ENCODE measurements at regions not wholly inside any gene's neighbourhood (a gene's known extent, or its start where the extent isn't known, plus 50 kb on each side); places are given as distances from the start of the nearest gene placed in this dataset.

DNA sequence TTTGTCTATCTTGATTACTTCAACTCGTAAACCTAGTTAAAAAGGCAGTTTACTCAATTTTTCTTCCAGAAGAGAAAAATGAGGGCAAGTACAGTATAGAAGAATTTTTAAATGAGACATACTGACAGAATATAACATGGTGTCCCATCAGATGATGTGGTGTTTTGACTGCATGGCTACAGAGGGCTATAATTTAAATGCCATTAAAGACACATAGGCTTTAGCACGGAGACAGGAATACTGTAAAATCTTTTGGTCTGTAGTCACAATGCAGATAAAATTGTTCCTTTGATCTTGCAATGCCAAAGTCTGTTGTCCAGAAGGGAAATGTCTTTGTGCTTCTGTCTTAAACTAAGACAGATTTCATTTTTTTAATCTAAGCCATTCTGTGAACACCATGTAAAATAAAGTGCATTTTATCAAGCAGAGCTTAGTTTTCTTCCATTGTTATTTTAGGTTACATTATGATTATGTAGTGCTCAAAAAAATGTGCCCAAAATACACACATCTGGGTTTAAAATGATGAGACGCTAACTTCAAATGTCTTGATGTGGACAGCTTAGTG is 249.6 kb downstream of the PTPRC start:
- DNase-seq (ENCODE audit: low spot score in 2 of 2), result no peak
- Mint-ChIP-seq H3K27ac (no peak overlapping the region), H3K9me3 (no peaks in the 10 kb centered on the region), H3K36me3 (no peaks in the 10 kb centered on the region)
- ATAC-seq, result no peak

DNA sequence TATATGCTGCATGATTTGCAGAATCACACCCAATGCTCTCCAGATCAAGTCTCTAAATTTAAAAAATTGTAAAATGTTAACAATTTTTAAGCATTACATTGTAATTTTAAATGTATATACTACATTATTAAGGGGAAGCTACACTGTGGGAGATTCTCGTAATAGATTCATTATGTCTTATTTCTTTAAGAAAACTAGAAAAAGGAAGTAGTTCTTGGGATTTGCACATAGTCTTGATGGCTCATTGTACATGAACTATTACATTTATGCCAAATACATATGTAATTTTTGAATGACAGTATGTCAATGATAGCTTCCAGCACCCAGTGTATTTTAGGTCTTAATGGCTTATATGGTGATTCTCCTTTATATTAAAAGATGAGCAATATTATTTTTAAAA is 250.3 kb downstream of the PTPRC start:
- Mint-ChIP-seq H3K9me3 (no peaks in the 10 kb centered on the region), H3K27ac (no peak overlapping the region), H3K36me3 (peaks cover 0 to 4% of the 10 kb centered on the region in 2 donors)
- no peak for DNase-seq (ENCODE audit: low spot score in 2 of 2)
- no peak for ATAC-seq

DNA sequence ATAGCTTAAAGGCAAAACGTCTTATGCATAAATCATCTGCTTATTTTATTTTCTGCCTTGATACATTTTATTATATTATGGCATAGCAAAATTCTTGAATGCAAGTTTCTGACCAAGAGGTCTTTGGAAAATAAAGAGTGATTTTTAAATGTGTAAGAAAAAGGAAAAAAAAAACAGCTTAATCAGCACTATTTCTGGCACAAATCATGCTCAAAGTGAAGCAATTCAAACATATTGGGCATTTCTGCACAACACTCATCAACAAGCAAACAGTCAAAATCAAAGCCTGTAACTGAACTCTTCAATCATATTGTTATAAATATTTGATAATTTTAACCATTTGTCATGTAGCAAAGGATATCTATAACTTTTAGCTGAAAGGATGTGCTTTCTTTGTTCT is 250.9 kb downstream of the PTPRC start:
- ATAC-seq, result no peak
- H3K36me3 Mint-ChIP-seq, result peaks cover 0 to 5% of the 10 kb centered on the region in 2 donors
- no peaks in the 10 kb centered on the region for H3K9me3 Mint-ChIP-seq

DNA sequence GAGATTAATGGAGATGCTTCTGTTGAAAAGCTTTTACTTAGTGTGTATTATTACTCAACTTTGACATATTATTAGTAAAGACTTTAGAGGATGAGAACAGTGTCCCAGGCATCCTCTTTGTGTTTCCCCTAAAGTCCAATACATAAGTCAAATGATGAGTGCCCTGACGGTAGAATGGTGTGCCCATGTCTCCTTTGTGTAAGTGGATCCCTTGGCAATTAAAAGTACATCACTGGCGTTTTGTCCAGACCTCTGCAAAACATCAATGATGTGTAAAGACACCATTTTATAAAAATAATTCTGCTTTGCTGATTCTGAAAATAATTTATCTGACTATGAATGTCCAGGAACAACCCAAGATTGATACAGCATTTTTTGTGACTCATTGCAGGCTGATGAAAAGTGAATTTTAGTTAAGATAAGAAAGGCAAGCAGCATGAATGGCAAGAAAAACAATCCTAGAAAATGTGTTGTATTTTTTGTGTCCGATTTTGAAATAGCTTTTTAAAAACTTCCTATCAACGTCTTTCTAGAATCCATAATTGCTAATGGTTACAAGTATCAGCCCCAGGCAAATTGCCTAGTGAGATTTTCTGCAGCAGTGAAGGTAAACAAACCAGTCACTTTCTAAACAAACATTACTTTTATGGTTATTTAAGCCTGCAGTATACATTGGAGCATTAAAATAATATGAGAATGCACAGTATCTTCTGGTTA is 251.5 kb downstream of the PTPRC start:
- no peak overlapping the region for H3K27ac Mint-ChIP-seq
- ATAC-seq, result no peak
- DNase-seq (ENCODE audit: low spot score in 2 of 2), result no peak
- H3K36me3 Mint-ChIP-seq, result peaks cover 0 to 5% of the 10 kb centered on the region in 2 donors
- no peaks in the 10 kb centered on the region for H3K9me3 Mint-ChIP-seq

More for the DNA sequence above, 250.9 kb downstream of the PTPRC start:
- no peak for DNase-seq (ENCODE audit: low spot score in 2 of 2)
- no peak overlapping the region for H3K27ac Mint-ChIP-seq

DNA sequence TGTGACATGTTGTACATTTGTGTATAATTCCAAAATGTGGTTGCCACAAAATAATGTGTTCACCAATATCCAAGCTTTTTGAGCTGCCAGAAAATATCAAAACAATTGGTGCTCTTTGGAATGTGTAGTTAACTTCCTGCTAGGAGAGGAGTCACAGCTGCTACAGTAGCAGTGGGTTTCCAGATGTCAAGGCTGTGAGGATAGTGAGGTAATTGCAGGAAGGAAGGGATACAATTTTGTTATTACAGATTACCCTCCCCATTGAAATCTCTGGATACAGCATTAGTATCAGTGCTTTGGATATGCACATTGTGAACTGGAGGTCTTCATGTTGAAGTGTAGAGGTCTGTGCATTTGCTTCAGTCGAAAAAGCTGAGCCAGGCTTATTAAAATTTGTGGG is 253.2 kb downstream of the PTPRC start:
- Mint-ChIP-seq H3K36me3 (peaks cover 0 to 12% of the 10 kb centered on the region in 2 donors), H3K27ac (no peak overlapping the region), H3K9me3 (no peaks in the 10 kb centered on the region)
- DNase-seq (ENCODE audit: low spot score in 2 of 2) (no peak), ATAC-seq (no peak)

DNA sequence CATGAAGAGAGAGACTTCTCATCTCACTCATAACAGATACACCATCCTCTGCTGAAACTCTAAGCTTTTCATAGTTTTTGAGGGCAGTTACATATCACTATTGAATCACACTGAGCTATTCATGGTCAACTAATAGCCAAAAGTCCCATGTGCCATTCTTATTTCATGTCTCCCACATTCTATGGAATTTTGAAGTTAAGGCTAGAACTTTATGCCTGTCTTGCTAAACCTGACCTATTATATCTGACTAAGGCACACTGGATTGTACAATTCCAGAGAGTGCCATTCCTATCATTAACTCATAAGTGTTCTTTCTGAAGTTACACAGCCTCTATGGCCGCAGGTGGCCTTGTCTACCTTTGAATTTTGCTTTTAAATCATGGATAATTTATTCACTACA is 254.3 kb downstream of the PTPRC start:
- Mint-ChIP-seq H3K36me3 (peaks cover 0 to 18% of the 10 kb centered on the region in 2 donors), H3K27ac (no peak overlapping the region), H3K9me3 (no peaks in the 10 kb centered on the region)
- ATAC-seq (no peak), DNase-seq (ENCODE audit: low spot score in 2 of 2) (no peak)

DNA sequence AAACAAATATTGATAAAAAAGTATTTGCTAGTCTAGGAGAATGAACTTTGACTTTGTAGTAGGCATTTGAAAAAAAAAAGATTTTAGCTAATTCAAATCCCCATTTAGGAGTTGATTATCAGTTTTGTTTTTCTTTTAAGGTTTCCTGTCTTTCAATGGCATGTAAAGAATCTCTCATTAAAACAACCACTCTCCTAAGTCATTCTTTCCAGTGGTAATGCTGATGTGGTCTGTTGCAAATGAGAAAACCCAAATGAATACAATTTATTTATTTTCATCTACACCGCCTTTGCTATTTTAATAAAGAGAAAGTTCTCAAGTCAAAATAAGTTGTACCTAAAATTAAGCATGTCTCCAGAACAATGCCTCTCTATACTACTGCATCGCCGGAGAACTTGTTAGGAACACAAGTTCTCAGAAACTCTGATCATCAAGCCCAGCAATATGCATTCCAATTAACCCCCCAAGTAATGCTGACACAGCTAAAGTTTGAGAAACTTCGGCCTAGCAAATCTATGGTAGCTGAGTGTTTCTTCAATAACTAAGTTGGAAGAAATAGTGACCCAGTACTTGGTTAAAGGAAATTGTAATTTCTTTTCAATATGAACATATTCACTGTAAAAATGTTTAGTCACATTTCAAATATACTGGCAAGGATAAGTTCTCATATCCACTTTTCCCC is 255.1 kb downstream of the PTPRC start:
- Mint-ChIP-seq H3K9me3 (no peaks in the 10 kb centered on the region), H3K27ac (no peak overlapping the region), H3K36me3 (peaks cover under 1 to 19% of the 10 kb centered on the region in 2 donors)
- DNase-seq (ENCODE audit: low spot score in 2 of 2) (no peak), ATAC-seq (no peak)

DNA sequence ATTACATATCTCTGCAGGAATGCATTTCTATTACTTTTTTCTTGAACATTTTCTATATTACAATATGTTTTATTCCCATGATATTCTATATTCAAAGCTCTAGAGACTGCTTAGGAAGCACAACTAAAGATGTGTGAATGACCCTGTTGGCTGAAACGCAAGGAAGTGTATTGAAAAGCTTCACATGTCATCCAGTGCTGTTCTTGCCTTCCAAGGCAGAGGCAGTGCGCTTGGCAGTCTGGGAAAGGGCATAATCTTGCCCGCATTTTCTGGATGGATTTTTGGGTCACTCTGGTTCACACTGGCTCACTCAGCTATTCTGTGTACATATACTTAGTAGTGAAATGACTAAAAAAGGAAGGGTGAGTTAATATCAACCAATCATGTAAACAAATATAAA is 262.4 kb downstream of the PTPRC start:
- H3K27ac Mint-ChIP-seq, result no peak overlapping the region
- no peaks in the 10 kb centered on the region for H3K9me3 Mint-ChIP-seq
- DNase-seq (ENCODE audit: low spot score in 2 of 2) (no peak), ATAC-seq (no peak)
- H3K36me3 Mint-ChIP-seq, result peaks cover 14 to 25% of the 10 kb centered on the region in 2 donors

DNA sequence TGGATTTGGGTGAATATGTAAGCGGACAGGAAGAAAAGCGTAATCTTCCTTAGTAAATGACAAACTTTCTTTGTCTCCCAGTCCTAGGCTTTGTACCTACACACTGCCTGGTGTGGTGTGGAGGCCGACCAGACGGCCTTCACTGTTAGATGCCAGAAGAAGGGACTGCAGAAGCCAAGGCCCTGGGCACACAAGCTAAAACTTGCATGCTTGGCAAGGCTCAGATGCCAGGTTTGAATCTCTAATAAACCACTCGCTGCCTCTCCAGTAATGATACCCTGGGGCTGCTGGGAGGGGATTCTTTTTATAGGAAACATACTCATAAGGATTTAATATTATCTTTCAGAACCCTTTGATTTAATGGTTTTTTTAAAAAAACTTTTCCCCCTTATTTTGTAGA is 263.8 kb downstream of the PTPRC start:
- Mint-ChIP-seq H3K36me3 (peaks cover 14 to 20% of the 10 kb centered on the region in 2 donors), H3K27ac (no peak overlapping the region), H3K9me3 (no peaks in the 10 kb centered on the region)
- no peak for DNase-seq (ENCODE audit: low spot score in 2 of 2)
- no peak for ATAC-seq

DNA sequence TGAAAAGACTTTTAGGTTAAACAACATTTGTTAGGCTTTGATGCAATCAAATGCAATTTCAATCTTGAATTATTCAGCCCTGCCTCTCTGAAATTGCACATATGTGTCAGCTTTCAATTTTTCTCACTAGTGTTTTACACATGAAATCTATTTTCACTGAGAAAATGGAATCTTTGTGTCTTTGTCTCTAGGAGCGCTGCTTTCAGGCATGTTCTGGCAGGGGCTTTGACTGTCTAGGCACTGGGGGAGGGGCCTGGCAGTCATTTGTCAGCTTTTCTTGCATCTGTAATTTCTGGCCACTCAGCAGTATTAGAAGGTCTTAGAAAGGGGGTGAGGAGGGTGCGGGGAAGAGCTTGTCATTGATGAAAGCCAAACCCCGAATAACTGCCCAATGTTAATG is 264.4 kb downstream of the PTPRC start:
- H3K36me3 Mint-ChIP-seq, result peaks cover 14 to 17% of the 10 kb centered on the region in 2 donors
- ATAC-seq (peak in 1 of 2 donors; percentile 52), DNase-seq (ENCODE audit: low spot score in 2 of 2) (no peak)
- H3K27ac Mint-ChIP-seq, result peak overlapping the region in 1 of 2 donors; percentile 40
- H3K9me3 Mint-ChIP-seq, result no peaks in the 10 kb centered on the region

DNA sequence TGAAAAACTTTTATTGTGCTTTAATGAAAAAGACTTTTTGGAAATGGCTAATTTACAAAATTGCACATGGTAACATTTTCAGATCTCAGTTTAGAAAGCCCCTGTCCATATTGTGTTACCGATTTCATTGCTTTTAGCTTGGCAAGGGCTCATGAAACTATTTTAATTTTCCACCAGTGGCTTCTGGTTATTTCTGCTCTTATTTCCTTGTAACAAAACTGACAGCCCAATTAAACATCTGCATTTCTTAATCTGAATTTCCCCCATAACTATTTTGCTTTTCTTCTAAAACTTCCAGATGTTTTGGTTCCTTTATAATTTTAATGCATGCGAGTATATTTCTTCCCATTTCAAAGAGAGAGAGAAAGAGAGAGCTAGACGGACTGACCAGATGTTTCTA is 264.8 kb downstream of the PTPRC start:
- Mint-ChIP-seq H3K27ac (peak overlapping the region in 1 of 2 donors; percentile 40), H3K36me3 (peaks cover 14 to 17% of the 10 kb centered on the region in 2 donors), H3K9me3 (no peaks in the 10 kb centered on the region)
- no peak for DNase-seq (ENCODE audit: low spot score in 2 of 2)
- no peak for ATAC-seq

DNA sequence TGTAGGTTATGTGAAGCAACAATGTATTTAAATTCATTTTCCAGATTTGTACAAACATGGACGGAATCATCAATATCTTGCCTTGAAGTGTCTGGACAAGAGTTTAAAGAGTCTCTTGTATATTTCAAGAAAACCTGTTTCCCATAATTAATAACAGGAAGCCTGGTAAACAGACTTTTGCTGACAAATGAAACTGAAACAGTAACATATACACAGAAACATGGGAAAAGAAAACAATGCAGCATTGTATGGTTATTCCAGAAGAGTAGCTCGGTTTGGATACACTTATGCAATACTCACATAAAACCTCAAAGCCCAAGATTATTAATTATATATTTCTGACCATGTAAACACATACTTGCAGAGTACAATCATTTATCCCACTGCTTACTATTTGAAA is 265.5 kb downstream of the PTPRC start:
- Mint-ChIP-seq H3K36me3 (peaks cover 10 to 11% of the 10 kb centered on the region in 2 donors), H3K27ac (no peak overlapping the region)
- DNase-seq (ENCODE audit: low spot score in 2 of 2), result no peak

DNA sequence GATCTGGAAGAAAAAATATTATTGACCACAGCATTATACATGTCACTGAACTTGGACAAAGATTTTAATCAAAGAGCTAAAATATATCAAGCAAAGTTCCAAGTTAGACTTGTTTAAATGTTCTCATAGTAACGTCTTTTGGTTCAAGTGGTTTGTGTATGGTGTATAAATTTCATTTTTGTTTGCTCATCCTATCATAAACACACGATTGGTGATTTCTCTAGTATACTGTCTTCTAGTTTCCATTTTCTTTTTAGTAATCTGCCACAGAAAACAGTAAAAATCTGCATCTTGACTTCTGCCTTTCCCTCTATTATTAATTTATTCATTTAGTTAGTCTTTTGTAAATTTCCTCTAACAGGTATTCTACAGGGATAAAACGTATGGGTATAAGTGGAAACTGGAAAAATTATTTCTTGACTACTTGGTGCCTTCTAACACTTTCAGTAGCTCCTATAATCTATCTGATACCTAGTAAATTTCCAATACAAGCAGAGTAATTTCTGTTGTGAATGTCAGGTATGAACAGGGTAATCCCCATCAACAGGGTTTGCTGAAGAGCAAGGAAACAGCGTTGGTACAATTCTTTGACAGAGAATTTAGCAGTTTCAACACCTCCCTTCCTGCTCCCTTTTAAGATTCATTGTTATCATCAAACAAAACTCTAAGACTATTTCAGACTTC is 268.0 kb downstream of the PTPRC start:
- H3K36me3 Mint-ChIP-seq, result peaks cover 0 to 10% of the 10 kb centered on the region in 2 donors
- H3K27ac Mint-ChIP-seq, result peak overlapping the region in 1 of 2 donors; percentile 44
- peak; percentile 54 to 81 for ATAC-seq
- H3K9me3 Mint-ChIP-seq, result peaks cover 3 to 6% of the 10 kb centered on the region in 2 donors
- DNase-seq (ENCODE audit: low spot score in 2 of 2), result no peak

More for the DNA sequence above, 265.5 kb downstream of the PTPRC start:
- H3K9me3 Mint-ChIP-seq, result no peaks in the 10 kb centered on the region
- no peak for ATAC-seq

DNA sequence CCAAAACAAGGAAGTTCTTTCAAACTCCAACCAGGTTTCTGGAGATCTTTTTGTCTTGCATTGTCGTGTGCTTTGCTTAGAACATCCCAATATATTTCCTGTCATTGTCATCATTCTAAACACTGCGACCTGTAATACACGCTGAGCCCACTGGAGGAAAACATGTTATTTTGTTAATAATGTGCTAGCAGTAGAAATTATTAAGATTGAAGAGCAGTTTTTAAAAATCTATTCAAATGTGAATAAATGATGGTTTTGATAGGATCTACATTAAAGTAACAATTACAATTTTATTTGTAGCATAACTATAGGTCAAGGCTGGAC is 268.5 kb downstream of the PTPRC start:
- Mint-ChIP-seq H3K9me3 (peaks cover 3 to 6% of the 10 kb centered on the region in 2 donors), H3K36me3 (peaks cover 0 to 10% of the 10 kb centered on the region in 2 donors), H3K27ac (peak overlapping the region in 1 of 2 donors; percentile 44)
- DNase-seq (ENCODE audit: low spot score in 2 of 2), result no peak
- ATAC-seq, result peak; percentile 7 to 46

DNA sequence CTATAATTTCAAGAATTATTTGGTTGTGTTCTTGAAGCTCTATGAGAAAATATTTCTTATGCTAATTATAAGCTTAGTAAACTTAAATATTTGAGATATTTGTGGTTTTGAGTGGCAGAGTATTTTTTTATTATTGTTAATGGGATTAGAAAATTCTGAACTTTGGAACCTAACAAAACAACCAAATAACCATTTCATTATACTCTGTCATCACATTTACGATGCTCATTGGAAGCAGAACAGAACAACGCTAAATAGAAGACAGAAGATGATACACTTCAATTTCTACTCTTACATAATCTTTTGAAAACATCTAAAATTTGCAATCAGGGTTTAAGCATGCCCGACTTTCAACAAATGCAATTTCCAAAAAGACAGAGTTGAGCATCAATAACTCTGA is 270.2 kb downstream of the PTPRC start:
- DNase-seq (ENCODE audit: low spot score in 2 of 2) (no peak), ATAC-seq (no peak)
- Mint-ChIP-seq H3K27ac (no peak overlapping the region), H3K9me3 (peaks cover 3 to 6% of the 10 kb centered on the region in 2 donors), H3K36me3 (peaks cover 0 to 14% of the 10 kb centered on the region in 2 donors)

DNA sequence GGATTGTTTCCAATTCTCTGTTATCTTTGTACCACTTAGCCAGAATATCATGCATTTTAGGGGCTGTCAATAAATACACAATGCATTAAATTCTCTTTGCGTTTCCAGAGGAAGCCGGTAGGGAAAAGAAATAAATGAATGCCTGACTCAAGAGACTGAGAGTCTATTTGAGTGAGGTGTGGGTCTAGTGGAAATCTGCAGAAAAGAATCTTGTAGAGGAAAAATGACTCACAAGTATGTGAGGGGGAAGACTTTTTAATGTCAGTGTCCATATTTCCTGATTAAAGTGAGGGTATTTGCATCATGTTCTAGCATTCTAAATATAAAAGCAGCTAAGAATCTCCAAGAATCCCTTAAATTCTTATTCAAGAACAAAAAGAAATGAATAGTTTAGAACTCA is 271.1 kb downstream of the PTPRC start:
- no peak overlapping the region for H3K27ac Mint-ChIP-seq
- peaks cover 0 to 14% of the 10 kb centered on the region in 2 donors for H3K36me3 Mint-ChIP-seq
- ATAC-seq, result no peak
- DNase-seq (ENCODE audit: low spot score in 2 of 2), result no peak
- peaks cover 3 to 6% of the 10 kb centered on the region in 2 donors for H3K9me3 Mint-ChIP-seq

DNA sequence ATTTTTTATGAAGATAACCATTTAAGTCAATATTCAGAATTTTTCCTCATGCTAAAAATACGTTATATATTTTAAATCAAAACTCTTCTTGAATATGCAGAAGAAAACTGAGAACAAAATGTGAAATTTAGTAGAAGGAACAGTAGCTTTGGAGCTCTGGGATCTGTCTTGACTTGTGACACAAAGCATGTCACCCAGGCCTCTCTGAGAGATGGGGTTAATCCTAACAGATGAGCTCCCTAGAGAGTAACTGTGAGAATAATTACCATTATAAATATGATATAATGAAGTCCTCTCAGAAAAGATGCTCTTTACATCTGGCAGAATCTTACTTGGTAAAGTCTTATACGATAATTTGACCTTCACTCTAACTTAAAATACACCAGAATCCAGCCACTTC is 272.0 kb downstream of the PTPRC start:
- Mint-ChIP-seq H3K27ac (no peak overlapping the region), H3K36me3 (peaks cover 0 to 14% of the 10 kb centered on the region in 2 donors), H3K9me3 (peaks cover 3 to 6% of the 10 kb centered on the region in 2 donors)
- ATAC-seq (no peak), DNase-seq (ENCODE audit: low spot score in 2 of 2) (no peak)

Measured in activated naive CD4-positive, alpha-beta T cell treated with anti-CD3 and anti-CD28 coated beads, Interleukin-2, amount 50 U/mL, for 72 hours (primary cell).